Stomach (tissue), 8 donors: ENCODE measurements at regions not wholly inside any gene's neighbourhood (a gene's known extent, or its start where the extent isn't known, plus 50 kb on each side); places are given as distances from the start of the nearest gene placed in this dataset.

Source experiments
- DNase-seq, 2 donors: peaks; one replicate each; pipeline versions ENCODE4 v3.0.0 to v3.0.0-alpha.2; 2013 to 2019
- H3K27ac ChIP-seq, 5 donors: fragments of 200-600 bp in 4 of 5; sonication (generic) in 4 of 5; one replicate each; pipeline ENCODE4 v1.5.1; 2013 to 2019; ENCODE audit warnings: mild to moderate bottlenecking in 1 of 5, moderate library complexity in 1 of 5
- H3K27me3 ChIP-seq, 3 donors: fragments of 200-600 bp; sonication (generic); one replicate each; pipeline ENCODE4 v1.5.1; 2017 to 2019; ENCODE audit warnings: mixed run types in 1 of 3
- H3K36me3 ChIP-seq, 4 donors: fragments of 200-600 bp; sonication (generic); 1 replicate in 3 of 4; 2 replicates in 1 of 4; pipeline ENCODE4 v1.5.1; 2016 to 2019
- H3K4me1 ChIP-seq, 4 donors: fragments of 200-600 bp; sonication (generic); one replicate each; pipeline ENCODE4 v1.5.1; 2016 to 2019
- H3K4me3 ChIP-seq, 4 donors: fragments of 200-600 bp; sonication (generic) in 3 of 4; one replicate each; pipeline ENCODE4 v1.5.1; 2016 to 2019; ENCODE audit warnings: mild to moderate bottlenecking in 1 of 4
- H3K9me3 ChIP-seq, 4 donors: fragments of 200-600 bp; sonication (generic); one replicate each; pipeline ENCODE4 v1.5.1; 2016 to 2019
- EP300 ChIP-seq: sonication (generic); formaldehyde crosslinking; IDR thresholded peaks from one replicate; pipeline ENCODE4 v1.6.1; 2017; ENCODE audit warnings: antibody characterized with exemption
- POLR2A ChIP-seq, 4 donors: fragments of 450-650 bp; IDR thresholded peaks; one replicate each; pipeline ENCODE4 v1.6.1; 2016; ENCODE audit warnings: antibody characterized with exemption in 4 of 4, control low read depth in 2 of 4, mild to moderate bottlenecking in 1 of 4, moderate library complexity in 1 of 4
- POLR2AphosphoS5 ChIP-seq, 3 donors: sonication (generic); formaldehyde crosslinking; IDR thresholded peaks; one replicate each; pipeline ENCODE4 v1.6.1; 2016; ENCODE audit warnings: antibody characterized with exemption in 3 of 3
- WGBS, 5 donors: extraction: QIAGEN DNeasy Blood & Tissue Kit in 3 of 5; methylation state at CpG; one replicate each; pipeline versions ENCODE4 v1.1.5 to v1.1.7; 2013 to 2018; 5-methylcytosine and 5-hydroxymethylcytosine counted together
- intact Hi-C: fragments of 100-400 bp; cut with DNase I; formaldehyde crosslinking; loops from one replicate; pipeline ENCODE4 v1.15.1; 2023; ENCODE audit warnings: low total_unique reads
- TF ChIP-seq, protein P1 (sequence below), 7 experiments: fragments of 450-650 bp in 4 of 7; fragments of 200-600 bp in 3 of 7; sonication (generic) in 3 of 7; IDR thresholded peaks; one replicate each; pipeline ENCODE4 v1.5.1; 2016 to 2019; ENCODE audit warnings: antibody characterized with exemption in 7 of 7, control low read depth in 2 of 7, mild to moderate bottlenecking in 1 of 7
- donor health status: healthy with polysubstance abuse.
- donor health status: Bipolar disorder and iron deficiency.
- donor health status: healthy.

DNA sequence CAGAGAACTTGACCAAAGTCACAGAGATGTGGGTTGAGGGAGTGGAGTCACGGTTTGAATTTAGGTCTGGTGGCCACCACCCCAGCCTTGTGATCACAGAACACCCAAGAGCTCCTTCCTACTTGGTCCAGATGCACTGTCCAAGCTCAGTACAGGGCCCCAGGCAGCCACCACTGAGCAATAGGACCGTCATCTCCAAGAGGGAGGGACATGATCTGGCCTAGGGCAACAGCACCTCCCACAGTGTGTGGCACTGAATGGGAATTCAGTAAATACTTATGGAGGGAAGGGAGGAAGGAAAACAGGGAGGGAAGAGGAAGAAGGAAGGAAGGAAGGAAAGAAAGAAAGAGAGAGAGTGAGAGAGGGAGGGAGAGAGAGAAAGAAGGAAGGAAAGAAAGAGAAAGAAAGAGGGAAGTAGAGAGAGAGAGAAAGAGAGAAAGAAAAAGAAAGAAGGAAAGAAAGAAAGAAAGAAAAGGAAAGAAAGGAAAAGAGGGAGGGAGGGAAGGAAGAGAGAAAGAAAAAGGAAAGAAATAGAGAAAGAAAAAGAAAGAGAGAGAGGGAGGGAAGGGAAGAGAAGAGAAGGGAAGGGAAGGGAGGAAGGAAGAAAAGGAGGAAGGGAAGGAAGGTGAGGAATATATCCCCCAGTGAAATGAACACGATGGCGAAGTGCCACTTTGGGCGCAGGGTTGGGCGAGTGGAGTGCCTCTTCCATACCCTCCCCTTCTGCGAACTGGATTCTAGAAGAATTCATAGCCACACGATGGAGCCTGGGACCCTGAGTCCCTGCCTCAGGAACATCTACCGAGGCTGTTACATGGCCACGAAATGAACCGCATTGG lies 243.7 kb downstream of the TFAP2C start:
- Histone ChIP-seq H3K9me3 (peaks cover 0 to 8% (median 7%) of the 10 kb centered on the region in 4 donors), H3K36me3 (no peaks in the 10 kb centered on the region), H3K4me3 (no peak overlapping the region), H3K4me1 (no peaks in the 10 kb centered on the region), H3K27me3 (peaks cover 0 to 22% (median 0%) of the 10 kb centered on the region in 3 donors), H3K27ac (no peak overlapping the region)
- intact Hi-C loops = no loop called here
- DNase-seq = no peak
- 82 to 88% (median 83%) methylated on average over 11 of the region's 11 CpGs for WGBS, 5 donors
- TF ChIP-seq POLR2AphosphoS5 (IDR thresholded peaks at IDR 0.05) (no peak), EP300 (no peak), POLR2A (IDR thresholded peaks at IDR 0.05) (no peak)
- TF ChIP-seq, protein P1, sequence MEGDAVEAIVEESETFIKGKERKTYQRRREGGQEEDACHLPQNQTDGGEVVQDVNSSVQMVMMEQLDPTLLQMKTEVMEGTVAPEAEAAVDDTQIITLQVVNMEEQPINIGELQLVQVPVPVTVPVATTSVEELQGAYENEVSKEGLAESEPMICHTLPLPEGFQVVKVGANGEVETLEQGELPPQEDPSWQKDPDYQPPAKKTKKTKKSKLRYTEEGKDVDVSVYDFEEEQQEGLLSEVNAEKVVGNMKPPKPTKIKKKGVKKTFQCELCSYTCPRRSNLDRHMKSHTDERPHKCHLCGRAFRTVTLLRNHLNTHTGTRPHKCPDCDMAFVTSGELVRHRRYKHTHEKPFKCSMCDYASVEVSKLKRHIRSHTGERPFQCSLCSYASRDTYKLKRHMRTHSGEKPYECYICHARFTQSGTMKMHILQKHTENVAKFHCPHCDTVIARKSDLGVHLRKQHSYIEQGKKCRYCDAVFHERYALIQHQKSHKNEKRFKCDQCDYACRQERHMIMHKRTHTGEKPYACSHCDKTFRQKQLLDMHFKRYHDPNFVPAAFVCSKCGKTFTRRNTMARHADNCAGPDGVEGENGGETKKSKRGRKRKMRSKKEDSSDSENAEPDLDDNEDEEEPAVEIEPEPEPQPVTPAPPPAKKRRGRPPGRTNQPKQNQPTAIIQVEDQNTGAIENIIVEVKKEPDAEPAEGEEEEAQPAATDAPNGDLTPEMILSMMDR (IDR thresholded peaks at IDR 0.05) = no peak

DNA sequence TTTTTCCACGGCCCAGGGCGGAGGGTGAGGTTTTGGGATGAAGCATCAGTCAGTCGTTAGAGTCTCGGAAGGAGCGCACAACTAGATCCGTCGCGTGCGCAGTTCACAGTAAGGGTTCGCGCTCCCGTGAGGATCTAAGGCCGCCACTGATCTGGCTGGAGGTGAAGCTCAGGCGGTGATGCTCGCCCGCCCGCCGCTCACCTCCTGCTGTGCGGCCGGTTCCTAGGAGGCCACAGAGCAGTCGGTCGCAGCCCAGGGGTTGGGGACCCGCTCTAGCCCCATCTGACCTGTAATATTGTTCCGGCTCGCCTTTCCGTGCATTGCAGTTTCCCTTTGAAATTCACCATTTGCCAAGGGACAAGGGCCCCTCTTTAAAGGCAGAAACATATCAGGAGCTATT lies 244.7 kb downstream of the TFAP2C start:
- TF ChIP-seq POLR2A (IDR thresholded peaks at IDR 0.05) = no peak
- TF ChIP-seq, protein P1 (IDR thresholded peaks at IDR 0.05) = no peak
- TF ChIP-seq POLR2AphosphoS5 (IDR thresholded peaks at IDR 0.05) = no peak
- TF ChIP-seq EP300 = no peak
- 90 to 94% (median 92%) methylated on average over 24 to 26 of the region's 26 CpGs for WGBS, 5 donors
- Histone ChIP-seq H3K4me3 (no peak overlapping the region), H3K27me3 (peaks cover 0 to 22% (median 0%) of the 10 kb centered on the region in 3 donors), H3K9me3 (peaks cover 0 to under 1% (median 0%) of the 10 kb centered on the region in 4 donors), H3K27ac (no peak overlapping the region), H3K4me1 (no peaks in the 10 kb centered on the region), H3K36me3 (no peaks in the 10 kb centered on the region)
- intact Hi-C loops = no loop called here
- no peak for DNase-seq

DNA sequence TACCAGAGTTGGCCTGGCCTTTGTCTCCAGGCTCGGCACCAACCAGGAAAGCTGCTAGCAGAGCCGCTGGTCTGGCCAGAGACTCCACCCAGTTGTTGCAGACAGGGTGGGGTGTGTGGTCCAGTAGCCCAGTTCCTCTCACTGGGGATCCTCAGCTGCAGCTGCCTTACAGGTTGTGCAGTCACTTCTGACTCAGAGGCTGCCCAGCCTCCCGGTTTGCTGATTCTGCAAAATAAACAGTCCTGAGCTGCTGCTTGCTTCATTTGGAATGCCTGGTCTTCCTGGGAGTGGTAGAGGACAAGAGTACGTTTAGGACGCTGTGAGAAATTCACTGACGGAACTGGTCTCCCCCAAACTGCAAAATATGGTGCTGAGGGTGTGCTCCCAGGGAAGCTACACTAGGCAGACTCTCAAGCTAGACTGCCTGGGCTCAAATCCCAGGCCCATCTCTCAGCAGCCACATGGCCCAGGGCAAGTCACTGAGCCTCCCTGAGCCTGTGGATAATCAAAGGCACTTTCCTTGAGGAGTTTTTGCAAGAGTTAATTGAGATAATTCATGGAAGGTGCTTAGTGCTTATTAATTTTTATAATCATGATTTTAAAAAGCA lies 246.1 kb downstream of the TFAP2C start:
- H3K27ac ChIP-seq = no peak overlapping the region
- TF ChIP-seq POLR2A (IDR thresholded peaks at IDR 0.05) (no peak), POLR2AphosphoS5 (IDR thresholded peaks at IDR 0.05) (no peak), EP300 (no peak)
- TF ChIP-seq, protein P1 (IDR thresholded peaks at IDR 0.05) = no peak
- DNase-seq = peak in 1 of 2 donors; percentile 53
- H3K36me3 ChIP-seq = no peaks in the 10 kb centered on the region
- H3K9me3 ChIP-seq = no peaks in the 10 kb centered on the region
- WGBS, 5 donors = 16 to 51% (median 23%) methylated on average over 2 to 6 of the region's 6 CpGs
- intact Hi-C loops = no loop called here
- H3K4me3 ChIP-seq = no peak overlapping the region
- H3K27me3 ChIP-seq = peaks cover 0 to 22% (median 0%) of the 10 kb centered on the region in 3 donors
- H3K4me1 ChIP-seq = no peaks in the 10 kb centered on the region

DNA sequence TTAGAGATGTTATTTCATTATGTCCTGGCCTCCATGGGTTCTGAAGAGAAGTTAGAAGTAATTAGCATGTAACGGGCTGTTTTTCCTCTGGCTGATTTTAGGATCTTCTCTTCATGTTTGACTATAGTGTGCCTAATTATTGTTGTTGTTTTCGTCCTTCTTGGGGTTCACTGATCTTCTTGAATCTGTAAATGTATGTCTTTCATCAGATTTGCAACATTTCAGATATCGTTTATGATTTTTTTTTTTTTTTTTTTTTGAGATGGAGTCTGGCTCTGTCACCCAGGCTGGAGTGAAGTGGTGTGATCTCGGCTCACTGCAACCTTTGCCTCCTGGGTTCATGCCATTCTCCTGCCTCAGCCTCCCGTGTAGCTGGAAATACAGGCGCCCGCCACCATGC lies 246.7 kb downstream of the TFAP2C start:
- intact Hi-C loops = no loop called here

More for the DNA sequence above, 246.7 kb downstream of the TFAP2C start:
- Histone ChIP-seq H3K27me3 (peaks cover 0 to 17% (median 0%) of the 10 kb centered on the region in 3 donors), H3K27ac (no peak overlapping the region), H3K4me3 (no peak overlapping the region), H3K9me3 (no peaks in the 10 kb centered on the region), H3K4me1 (no peaks in the 10 kb centered on the region), H3K36me3 (no peaks in the 10 kb centered on the region)
- 81 to 93% (median 88%) methylated on average over 7 of the region's 7 CpGs for WGBS, 5 donors
- no peak for TF ChIP-seq EP300
- TF ChIP-seq POLR2AphosphoS5 (IDR thresholded peaks at IDR 0.05) = no peak
- no peak for TF ChIP-seq POLR2A (IDR thresholded peaks at IDR 0.05)
- TF ChIP-seq, protein P1 (IDR thresholded peaks at IDR 0.05) = no peak
- no peak for DNase-seq
